ENCODE measurements at regions not wholly inside any gene's neighbourhood (a gene's known extent, or its start where the extent isn't known, plus 50 kb on each side); places are given as distances from the start of the nearest gene placed in this dataset.

DNA sequence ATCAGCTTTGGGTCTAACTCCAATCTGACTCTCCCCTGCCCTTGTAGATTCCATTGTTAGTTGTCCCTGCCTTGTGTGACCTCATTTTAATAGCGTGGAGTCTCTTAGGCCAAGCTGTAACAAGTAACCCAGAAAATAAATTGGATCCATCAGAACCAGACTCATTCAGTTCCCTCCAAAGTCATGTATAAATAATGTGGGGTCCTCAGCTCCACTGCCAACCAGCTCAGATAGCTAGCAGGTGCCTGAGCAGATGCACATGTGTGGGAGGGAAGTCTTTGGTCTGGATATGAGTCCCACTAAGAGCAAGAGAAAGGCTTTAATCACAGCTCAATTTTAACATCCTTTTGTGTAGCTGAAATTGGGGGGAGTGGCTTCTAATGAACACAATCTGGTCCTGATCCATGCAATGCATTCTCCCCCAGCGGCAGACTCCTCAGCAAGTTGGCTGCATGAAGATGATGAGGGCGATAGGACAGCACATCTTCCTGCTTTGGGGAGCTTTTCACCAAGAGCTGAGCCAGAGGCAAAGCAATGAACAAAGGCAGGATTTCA lies 151.6 kb downstream of the ABCC12 start:
- no peak overlapping the region for H3K27ac ChIP-seq
- H3K4me1 ChIP-seq: no peaks in the 10 kb centered on the region
- no peak for ATAC-seq
- no peaks in the 10 kb centered on the region for H3K27me3 ChIP-seq (ENCODE audit: low read depth)
- intact Hi-C loops (cut with DNase I): no loop called here
- no peaks in the 10 kb centered on the region for H3K9me3 ChIP-seq
- no peak overlapping the region for H3K4me3 ChIP-seq
- DNase-seq: no peak
- TF ChIP-seq, protein P1, sequence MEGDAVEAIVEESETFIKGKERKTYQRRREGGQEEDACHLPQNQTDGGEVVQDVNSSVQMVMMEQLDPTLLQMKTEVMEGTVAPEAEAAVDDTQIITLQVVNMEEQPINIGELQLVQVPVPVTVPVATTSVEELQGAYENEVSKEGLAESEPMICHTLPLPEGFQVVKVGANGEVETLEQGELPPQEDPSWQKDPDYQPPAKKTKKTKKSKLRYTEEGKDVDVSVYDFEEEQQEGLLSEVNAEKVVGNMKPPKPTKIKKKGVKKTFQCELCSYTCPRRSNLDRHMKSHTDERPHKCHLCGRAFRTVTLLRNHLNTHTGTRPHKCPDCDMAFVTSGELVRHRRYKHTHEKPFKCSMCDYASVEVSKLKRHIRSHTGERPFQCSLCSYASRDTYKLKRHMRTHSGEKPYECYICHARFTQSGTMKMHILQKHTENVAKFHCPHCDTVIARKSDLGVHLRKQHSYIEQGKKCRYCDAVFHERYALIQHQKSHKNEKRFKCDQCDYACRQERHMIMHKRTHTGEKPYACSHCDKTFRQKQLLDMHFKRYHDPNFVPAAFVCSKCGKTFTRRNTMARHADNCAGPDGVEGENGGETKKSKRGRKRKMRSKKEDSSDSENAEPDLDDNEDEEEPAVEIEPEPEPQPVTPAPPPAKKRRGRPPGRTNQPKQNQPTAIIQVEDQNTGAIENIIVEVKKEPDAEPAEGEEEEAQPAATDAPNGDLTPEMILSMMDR (IDR thresholded peaks at IDR 0.05): no peak
- H3K36me3 ChIP-seq: no peaks in the 10 kb centered on the region

DNA sequence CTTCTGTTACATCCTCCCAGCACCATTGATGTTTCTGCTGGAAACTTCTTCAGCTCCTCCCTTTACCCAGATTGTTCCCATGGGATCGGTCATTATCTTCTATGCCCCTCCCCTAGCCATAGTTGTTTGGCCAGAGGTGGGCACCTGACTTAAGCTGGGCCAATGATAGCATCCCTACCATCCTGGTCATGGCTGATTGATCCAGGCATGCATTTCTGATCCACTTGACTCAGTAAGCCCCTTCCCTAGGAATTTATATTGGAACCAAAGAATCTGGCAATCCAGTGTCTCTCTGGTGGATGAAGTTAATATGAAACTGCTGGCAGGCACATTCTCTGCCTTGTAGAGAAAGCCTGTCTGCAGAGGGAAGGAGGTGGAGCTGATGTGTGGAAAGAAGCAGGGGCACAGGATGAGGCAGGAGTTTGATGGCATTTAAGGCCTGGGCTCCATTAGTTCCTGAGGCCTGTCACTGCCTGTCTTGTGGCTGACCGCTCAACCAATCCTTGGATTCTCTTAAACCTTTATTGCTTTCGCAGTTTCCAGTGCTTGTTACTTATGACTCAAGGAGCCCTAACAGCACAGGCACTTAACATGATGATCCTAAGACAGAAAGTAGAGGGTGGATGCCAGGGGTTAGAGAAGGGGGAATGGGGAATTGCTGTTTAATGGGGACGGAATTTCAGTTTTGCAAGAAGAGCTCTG lies 152.4 kb downstream of the ABCC12 start:
- DNase-seq (no peak), ATAC-seq (no peak)
- Histone ChIP-seq H3K9me3 (no peaks in the 10 kb centered on the region), H3K4me3 (no peak overlapping the region), H3K4me1 (no peaks in the 10 kb centered on the region), H3K36me3 (no peaks in the 10 kb centered on the region), H3K27me3 (ENCODE audit: low read depth) (no peaks in the 10 kb centered on the region), H3K27ac (no peak overlapping the region)
- TF ChIP-seq, protein P1 (IDR thresholded peaks at IDR 0.05): no peak
- intact Hi-C loops (cut with DNase I): no loop called here

DNA sequence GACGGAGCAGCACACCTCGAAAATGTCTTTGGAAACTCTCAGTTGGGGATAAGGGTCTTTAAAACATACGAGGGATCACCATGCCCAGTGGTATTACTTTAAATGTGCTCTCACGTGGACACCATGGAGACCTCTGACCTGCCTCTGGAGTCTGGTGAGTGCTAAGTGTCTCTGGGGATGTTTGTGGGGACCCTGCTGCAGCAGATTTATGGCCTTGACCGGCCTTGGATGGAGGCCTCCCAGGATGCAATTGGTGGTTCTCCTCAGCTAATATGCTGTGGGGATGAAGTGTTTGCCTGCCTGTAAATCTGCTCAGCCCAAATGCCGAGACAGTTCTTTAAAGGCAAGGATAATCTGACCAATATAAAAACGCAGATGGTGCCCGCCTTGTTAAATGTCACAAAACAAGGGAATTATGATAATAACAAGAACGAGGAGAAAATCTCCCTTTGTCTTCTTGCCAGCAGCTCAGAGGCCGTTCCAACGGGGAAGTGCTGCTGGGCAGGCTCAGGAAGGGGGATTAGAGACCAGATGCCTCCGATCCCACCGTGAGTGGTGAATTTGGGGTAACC lies 154.4 kb downstream of the ABCC12 start:
- intact Hi-C loops (cut with DNase I): no loop called here

DNA sequence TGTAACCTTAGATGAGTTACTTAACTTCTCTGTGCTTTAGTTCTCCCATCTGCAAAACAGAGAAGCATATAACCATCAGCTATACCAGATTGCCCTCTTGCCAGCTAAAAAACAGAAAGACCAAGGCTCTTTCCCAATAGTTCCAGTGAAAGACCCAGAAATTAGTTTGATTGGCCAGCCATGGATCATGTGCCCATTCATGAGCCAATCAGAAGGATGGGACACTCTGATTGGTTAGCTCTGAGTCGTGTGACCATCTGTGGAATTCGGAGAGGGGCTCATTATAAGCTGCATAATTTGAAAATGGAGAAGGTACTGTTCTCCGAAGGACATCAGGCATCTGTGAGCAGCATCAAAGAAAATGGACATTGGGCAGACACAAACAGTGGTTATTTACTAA lies 155.2 kb downstream of the ABCC12 start:
- TF ChIP-seq, protein P1 (IDR thresholded peaks at IDR 0.05): no peak
- intact Hi-C loops (cut with DNase I): no loop called here
- H3K9me3 ChIP-seq: no peaks in the 10 kb centered on the region
- no peak overlapping the region for H3K27ac ChIP-seq
- H3K36me3 ChIP-seq: no peaks in the 10 kb centered on the region
- H3K4me3 ChIP-seq: no peak overlapping the region
- DNase-seq (no peak), ATAC-seq (no peak)
- no peaks in the 10 kb centered on the region for H3K4me1 ChIP-seq
- H3K27me3 ChIP-seq (ENCODE audit: low read depth): no peaks in the 10 kb centered on the region

More for the DNA sequence above, 154.4 kb downstream of the ABCC12 start:
- Histone ChIP-seq H3K9me3 (no peaks in the 10 kb centered on the region), H3K4me1 (no peaks in the 10 kb centered on the region), H3K4me3 (no peak overlapping the region), H3K27ac (no peak overlapping the region), H3K27me3 (ENCODE audit: low read depth) (no peaks in the 10 kb centered on the region), H3K36me3 (no peaks in the 10 kb centered on the region)
- ATAC-seq (no peak), DNase-seq (no peak)
- TF ChIP-seq, protein P1 (IDR thresholded peaks at IDR 0.05): no peak

DNA sequence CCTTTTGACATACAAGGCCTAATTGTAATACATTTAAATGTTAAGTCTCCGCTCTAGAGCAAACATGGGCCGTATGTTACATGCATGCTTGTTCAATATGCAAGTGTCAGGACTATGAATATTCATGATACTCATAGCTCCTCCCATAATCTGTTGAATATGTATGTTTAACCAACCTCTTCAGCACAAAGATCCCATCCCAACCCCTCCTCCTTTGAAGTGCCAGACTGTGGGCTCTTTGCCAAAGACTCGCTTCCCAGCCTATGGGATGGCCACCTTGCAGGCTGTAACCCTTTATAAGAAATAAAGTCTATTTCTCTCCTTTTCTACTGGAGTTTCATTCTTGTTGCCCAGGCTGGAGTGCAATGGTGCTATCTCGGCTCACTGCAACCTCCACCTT lies 156.2 kb downstream of the ABCC12 start:
- H3K4me1 ChIP-seq: no peaks in the 10 kb centered on the region

More for the DNA sequence above, 156.2 kb downstream of the ABCC12 start:
- H3K27ac ChIP-seq: no peak overlapping the region
- no peak overlapping the region for H3K4me3 ChIP-seq
- TF ChIP-seq, protein P1 (IDR thresholded peaks at IDR 0.05): no peak
- DNase-seq (no peak), ATAC-seq (no peak)
- H3K9me3 ChIP-seq: no peaks in the 10 kb centered on the region
- intact Hi-C loops (cut with DNase I): no loop called here
- H3K27me3 ChIP-seq (ENCODE audit: low read depth): no peaks in the 10 kb centered on the region
- H3K36me3 ChIP-seq: no peaks in the 10 kb centered on the region
